Heart left ventricle (tissue), 13 donors: ENCODE measurements at regions not wholly inside any gene's neighbourhood (a gene's known extent, or its start where the extent isn't known, plus 50 kb on each side); places are given as distances from the start of the nearest gene placed in this dataset.

Experiments used
- CTCF ChIP-seq, 12 donors: fragments of 200-600 bp; sonication (generic) in 4 of 12; IDR thresholded peaks; one replicate each; pipeline versions ENCODE4 v1.5.0 to v1.8.0; 2018 to 2022; ENCODE audit warnings: antibody characterized with exemption in 12 of 12, mild to moderate bottlenecking in 5 of 12
- POLR2A ChIP-seq, 2 donors: fragments of 450-650 bp; IDR thresholded peaks; one replicate each; pipeline ENCODE4 v1.6.1; 2017; ENCODE audit warnings: antibody characterized with exemption in 2 of 2, mild to moderate bottlenecking in 2 of 2, moderate library complexity in 2 of 2
- donor health status: ischemic (EF 13 %, LVEDD 7.1; RV severe dilation, severe dysfunction).
- donor health status: DM: no; HTN: yes; CAD: no.
- donor health status: DM: no; HTN: no; CAD: no.
- donor health status: ischemic (EF 25% LVEDD 6.9; RV normal size, moderate dysfunction).
- donor health status: ischemic (EF 25% LVEDD 5.7; RV mildly dilated, moderate dysfunction).
- donor health status: ischemic (EF 35%, LVEDD 5.7; RV mildly dilated, moderate dysfunction).
- donor health status: nonischemic (EF 11% LVEDD 7.7; RV severe dilation, severe dysfunction).
- donor health status: DM: yes; HTN: yes; CAD: no.
- donor health status: PGD.
- donor health status: ischemic (EF 29% LVEDD 5.4; RV normal size, mild dysfunction).
- donor health status: nonischemic (EF 23%, LVEDD 6.1; RV moderate dilation, normal function).

DNA sequence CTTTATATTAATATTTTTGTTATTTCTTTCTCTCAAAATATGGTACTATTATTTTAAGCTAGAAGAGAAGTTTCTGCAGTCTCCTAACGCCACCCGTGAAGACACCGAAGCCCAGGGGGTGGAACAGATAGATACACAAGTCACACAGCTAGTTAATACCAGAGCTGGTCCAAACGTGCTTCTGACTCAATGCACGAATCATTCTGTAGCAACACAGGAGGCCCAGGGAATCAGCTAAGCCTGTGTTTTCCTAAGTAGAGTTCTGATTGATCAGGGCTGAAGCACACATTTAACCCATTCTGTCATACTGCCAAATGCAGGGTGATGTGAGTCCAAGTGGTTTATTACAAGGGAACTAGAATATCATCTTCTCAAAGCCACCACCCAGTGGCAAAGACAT is 116.9 kb upstream of the PWP1 start:
- TF ChIP-seq POLR2A (IDR thresholded peaks at IDR 0.05): no peak
- no peak for TF ChIP-seq CTCF (IDR thresholded peaks at IDR 0.05)
